Astrocyte (in vitro differentiated cells and primary cell): ENCODE measurements at regions not wholly inside any gene's neighbourhood (a gene's known extent, or its start where the extent isn't known, plus 50 kb on each side); places are given as distances from the start of the nearest gene placed in this dataset.

ENCODE experiments used
- DNase-seq: peaks from one replicate; pipeline ENCODE4 v3.0.0-alpha.2; 2010; ENCODE audit warnings: low read depth
- FAIRE-seq: peaks from 2 replicates; lab custom pipeline; 2011; peaks lifted over from hg19 to GRCh38; lab: Jason Lieb, UNC
- H2AFZ ChIP-seq: 2 replicates; pipeline ENCODE4 v1.6.0; 2012; ENCODE audit warnings: low read depth, low read length, inconsistent platforms
- H3K27ac ChIP-seq: 2 replicates; pipeline ENCODE4 v1.5.1; 2011; ENCODE audit warnings: low read depth, low read length, inconsistent platforms
- H3K27me3 ChIP-seq: 2 replicates; pipeline ENCODE4 v1.6.0; 2011; ENCODE audit warnings: low read length, inconsistent platforms; ENCODE audit not compliant: insufficient read depth
- H3K36me3 ChIP-seq: 2 replicates; pipeline ENCODE4 v1.5.1; 2011; ENCODE audit warnings: low read length, inconsistent platforms; ENCODE audit not compliant: insufficient read depth
- H3K4me1 ChIP-seq: 2 replicates; pipeline ENCODE4 v1.5.1; 2011; ENCODE audit warnings: low read length, inconsistent platforms; ENCODE audit not compliant: insufficient read depth
- H3K4me2 ChIP-seq: 2 replicates; pipeline ENCODE4 v1.6.0; 2012; ENCODE audit warnings: low read length, inconsistent platforms
- H3K4me3 ChIP-seq: 2 replicates; pipeline ENCODE4 v1.5.1; 2011; ENCODE audit warnings: low read depth, mild to moderate bottlenecking, low read length, inconsistent platforms; ENCODE audit not compliant: insufficient read depth
- H3K79me2 ChIP-seq: 2 replicates; pipeline ENCODE4 v1.6.0; 2012; ENCODE audit warnings: mild to moderate bottlenecking, low read length, inconsistent platforms; ENCODE audit not compliant: insufficient read depth
- H3K9ac ChIP-seq: 2 replicates; pipeline ENCODE4 v1.6.0; 2012; ENCODE audit warnings: mild to moderate bottlenecking, low read length, inconsistent platforms
- H3K9me3 ChIP-seq: 2 replicates; pipeline ENCODE4 v1.5.1; 2012; ENCODE audit warnings: low read depth, mild to moderate bottlenecking, low read length, inconsistent platforms; ENCODE audit not compliant: insufficient read depth
- H4K20me1 ChIP-seq: 2 replicates; pipeline ENCODE4 v1.6.0; 2012; ENCODE audit warnings: low read length, inconsistent platforms; ENCODE audit not compliant: insufficient read depth
- H3K27ac Mint-ChIP-seq: one replicate; pipeline ENCODE4 v1.8.0; 2021; ENCODE audit warnings: mild to moderate bottlenecking, mixed read lengths; ENCODE audit not compliant: unreplicated experiment
- H3K27me3 Mint-ChIP-seq: one replicate; pipeline ENCODE4 v1.8.0; 2021; ENCODE audit warnings: low read depth, mixed read lengths; ENCODE audit not compliant: unreplicated experiment
- H3K36me3 Mint-ChIP-seq: one replicate; pipeline ENCODE4 v1.8.0; 2021; ENCODE audit warnings: low read depth, mixed read lengths; ENCODE audit not compliant: unreplicated experiment
- H3K4me1 Mint-ChIP-seq: one replicate; pipeline ENCODE4 v1.8.0; 2021; ENCODE audit warnings: low read depth, mixed read lengths; ENCODE audit not compliant: unreplicated experiment
- H3K4me3 Mint-ChIP-seq: one replicate; pipeline ENCODE4 v1.8.0; 2021; ENCODE audit warnings: mild to moderate bottlenecking, moderate library complexity, mixed read lengths; ENCODE audit not compliant: unreplicated experiment
- H3K9me3 Mint-ChIP-seq: one replicate; pipeline ENCODE4 v1.8.0; 2021; ENCODE audit warnings: mild to moderate bottlenecking, mixed read lengths; ENCODE audit not compliant: unreplicated experiment
- CTCF ChIP-seq: IDR thresholded peaks from 2 replicates; pipeline ENCODE4 v1.5.1; 2011; ENCODE audit warnings: low read depth, mild to moderate bottlenecking, inconsistent platforms, low read length, moderate library complexity; ENCODE audit not compliant: insufficient read depth
- EZH2 ChIP-seq: IDR thresholded peaks from 2 replicates; pipeline ENCODE4 v1.6.1; 2012; ENCODE audit warnings: mild to moderate bottlenecking, low read length, inconsistent platforms; ENCODE audit not compliant: insufficient read depth

- Mint-ChIP-seq H3K27me3 (peaks cover 15% of the 10 kb centered on the region), H3K4me3 (no peak overlapping the region), H3K4me1 (peaks cover 23% of the 10 kb centered on the region), H3K9me3 (peaks cover 3% of the 10 kb centered on the region), H3K36me3 (no peaks in the 10 kb centered on the region), H3K27ac (no peak overlapping the region)
- DNase-seq (no peak), FAIRE-seq (no peak)
- no peaks in the 10 kb centered on the region for H3K4me1 ChIP-seq
- H2AFZ ChIP-seq: no peak overlapping the region
- no peaks in the 10 kb centered on the region for H4K20me1 ChIP-seq
- H3K27me3 ChIP-seq: peaks cover 2% of the 10 kb centered on the region
- H3K27ac ChIP-seq: no peak overlapping the region
- no peak overlapping the region for H3K4me2 ChIP-seq
- no peak overlapping the region for H3K9ac ChIP-seq
- TF ChIP-seq EZH2 (no peak), CTCF (no peak)
- H3K4me3 ChIP-seq: no peak overlapping the region
- no peaks in the 10 kb centered on the region for H3K9me3 ChIP-seq
- no peaks in the 10 kb centered on the region for H3K36me3 ChIP-seq
- H3K79me2 ChIP-seq: no peaks in the 10 kb centered on the region
These were observed 354.8 kb downstream of the SIPA1L2 start for GRCh38 chr1:232274999-232275710.

GRCh38 chr1:232274236-232274855 lies 355.6 kb downstream of the SIPA1L2 start:
- Histone ChIP-seq H3K9me3 (no peaks in the 10 kb centered on the region), H3K4me2 (no peak overlapping the region), H3K4me3 (no peak overlapping the region), H3K4me1 (no peaks in the 10 kb centered on the region), H3K27me3 (peaks cover 2% of the 10 kb centered on the region), H4K20me1 (no peaks in the 10 kb centered on the region), H3K36me3 (no peaks in the 10 kb centered on the region), H2AFZ (no peak overlapping the region), H3K27ac (no peak overlapping the region), H3K9ac (no peak overlapping the region), H3K79me2 (no peaks in the 10 kb centered on the region)
- Mint-ChIP-seq H3K4me3 (no peak overlapping the region), H3K27me3 (peaks cover 8% of the 10 kb centered on the region), H3K9me3 (peaks cover 3% of the 10 kb centered on the region), H3K36me3 (no peaks in the 10 kb centered on the region), H3K27ac (no peak overlapping the region), H3K4me1 (peaks cover 19% of the 10 kb centered on the region)
- DNase-seq (peak; percentile 50), FAIRE-seq (no peak)
- TF ChIP-seq CTCF (no peak), EZH2 (no peak)

GRCh38 chr1:232273011-232273410 lies 356.9 kb downstream of the SIPA1L2 start:
- H3K27me3 Mint-ChIP-seq: peaks cover 11% of the 10 kb centered on the region
- H3K4me3 Mint-ChIP-seq: no peak overlapping the region

More at GRCh38 chr1:232273011-232273410, 356.9 kb downstream of the SIPA1L2 start:
- Histone ChIP-seq H3K79me2 (no peaks in the 10 kb centered on the region), H3K4me2 (no peak overlapping the region), H3K27ac (no peak overlapping the region), H3K9ac (no peak overlapping the region), H3K9me3 (no peaks in the 10 kb centered on the region), H3K36me3 (no peaks in the 10 kb centered on the region), H3K4me1 (no peaks in the 10 kb centered on the region), H2AFZ (no peak overlapping the region), H4K20me1 (no peaks in the 10 kb centered on the region), H3K4me3 (no peak overlapping the region), H3K27me3 (peaks cover 7% of the 10 kb centered on the region)
- TF ChIP-seq CTCF (no peak), EZH2 (no peak)
- DNase-seq (no peak), FAIRE-seq (no peak)
- Mint-ChIP-seq H3K36me3 (no peaks in the 10 kb centered on the region), H3K27ac (no peak overlapping the region), H3K9me3 (peaks cover 3% of the 10 kb centered on the region), H3K4me1 (peaks cover 14% of the 10 kb centered on the region)
